Stimulated activated CD4-positive, alpha-beta T cell treated with anti-CD3 and anti-CD28 coated beads, TNF-alpha, amount 100 ng/mL, for 48 hours (primary cell): ENCODE measurements at regions not wholly inside any gene's neighbourhood (a gene's known extent, or its start where the extent isn't known, plus 50 kb on each side); places are given as distances from the start of the nearest gene placed in this dataset.

Source experiments
- DNase-seq, 3 donors: peaks; one replicate each; pipeline ENCODE4 v3.0.0-alpha.2; 2020; ENCODE audit warnings: low read depth in 3 of 3

DNA sequence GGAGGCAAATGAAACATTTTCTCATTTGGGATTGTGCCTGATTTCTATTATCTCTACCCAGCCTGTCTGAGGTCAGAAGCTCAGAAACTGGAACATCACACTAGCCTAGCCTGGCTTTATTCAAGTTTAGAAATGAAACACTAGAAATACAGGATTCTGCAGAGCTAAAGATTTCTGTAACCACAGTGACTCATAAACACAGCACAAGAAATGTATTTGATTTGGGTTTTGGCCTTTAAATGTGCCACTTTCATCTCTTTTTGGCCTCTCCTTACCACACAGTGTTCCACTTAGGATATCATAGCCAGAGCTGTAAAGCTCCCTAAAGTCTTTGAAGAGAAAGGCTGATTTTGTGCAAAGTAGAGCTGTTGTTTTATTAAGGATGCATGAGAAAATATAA lies 307.5 kb downstream of the EMP1 start:
- DNase-seq = no peak

DNA sequence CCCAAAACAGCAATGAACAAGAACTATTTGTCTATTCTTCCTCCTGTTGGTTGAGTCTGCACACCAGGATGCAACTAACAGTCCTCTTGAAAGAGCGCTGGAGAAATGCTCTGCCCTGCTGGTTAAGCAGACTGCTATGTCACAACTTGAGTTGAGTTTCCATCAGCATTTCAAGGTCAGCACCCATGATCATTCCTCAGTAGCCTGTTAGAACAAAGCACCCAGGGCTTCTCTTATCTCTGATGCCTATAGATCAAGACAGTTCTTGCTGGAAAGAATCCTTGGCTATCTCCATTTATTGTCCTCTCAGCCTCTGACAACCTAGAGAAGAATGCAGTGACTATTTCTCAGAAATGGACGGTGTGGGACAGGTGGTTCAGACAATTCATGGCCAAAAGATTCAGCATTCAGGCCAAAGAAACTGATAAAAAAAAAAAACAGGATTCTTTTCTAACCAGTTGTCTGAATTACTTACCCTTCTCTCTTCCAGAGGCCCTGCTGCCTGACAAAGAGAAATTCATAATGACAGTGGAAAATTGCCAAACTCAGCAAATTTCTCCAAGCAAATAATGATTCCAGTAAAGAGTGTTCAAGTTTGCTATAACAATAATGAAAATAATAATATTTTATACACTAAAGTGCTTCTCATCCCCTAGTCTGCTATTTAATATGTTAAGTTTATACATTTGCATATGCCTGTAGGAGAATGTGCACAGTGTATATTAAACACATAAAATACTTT lies 306.7 kb downstream of the EMP1 start:
- no peak for DNase-seq

DNA sequence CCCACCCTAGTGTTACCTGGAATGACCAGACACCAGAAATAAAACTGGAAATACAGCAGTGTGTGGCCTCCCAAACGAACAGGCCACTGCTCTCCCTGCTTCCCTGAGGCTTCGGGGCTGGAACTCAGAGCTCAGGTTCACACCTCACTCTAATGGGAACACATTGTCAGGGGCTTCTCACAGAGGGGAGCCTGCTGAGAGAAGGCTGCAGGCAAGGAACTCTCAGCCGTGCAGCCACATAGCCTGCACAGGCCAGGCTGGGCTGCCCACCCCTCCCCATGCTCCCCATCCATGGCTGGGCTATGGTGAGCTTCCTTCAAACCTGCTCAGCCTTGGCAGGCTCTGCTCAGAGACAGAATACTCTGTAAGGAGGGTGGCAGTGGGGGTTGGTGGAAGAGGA lies 302.5 kb downstream of the EMP1 start:
- no peak for DNase-seq

DNA sequence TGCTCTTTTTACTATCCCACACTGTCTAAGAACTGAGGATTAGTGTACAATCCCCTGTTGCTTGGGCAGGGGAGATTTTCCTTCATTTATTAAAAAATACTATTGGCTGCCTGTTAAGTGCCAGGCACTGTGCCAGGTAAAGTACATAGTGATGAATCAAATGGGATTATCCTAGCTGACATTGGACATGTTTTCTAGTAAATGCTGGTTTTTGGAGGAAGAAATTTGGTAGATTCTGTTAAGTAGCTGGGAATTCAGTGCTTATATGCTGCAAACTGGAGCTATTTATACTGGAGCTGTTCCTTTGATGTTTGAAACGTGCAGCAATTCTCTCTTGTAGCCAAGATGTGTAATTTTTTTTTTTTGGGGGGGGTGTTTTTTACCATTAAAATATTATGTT lies 299.6 kb downstream of the EMP1 start:
- DNase-seq = no peak

DNA sequence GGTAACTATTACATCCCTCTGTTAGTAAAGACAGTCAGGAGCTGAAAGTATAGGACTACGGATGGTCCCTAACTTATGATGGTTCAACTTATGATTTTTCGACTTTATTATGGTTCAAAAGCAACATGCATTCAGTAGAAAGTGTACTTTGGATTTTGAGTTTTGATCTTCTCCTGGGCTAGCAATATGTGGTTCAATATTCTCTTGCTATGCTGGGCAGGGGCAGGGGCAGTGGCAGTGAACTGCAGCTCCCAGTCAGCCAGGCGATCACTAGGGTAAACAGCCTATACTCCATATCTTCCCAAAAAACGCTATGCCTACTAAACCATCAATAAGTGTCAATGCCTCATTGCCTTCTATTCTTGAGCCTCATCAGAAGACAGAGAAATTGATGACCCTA lies 292.7 kb downstream of the EMP1 start:
- DNase-seq = no peak

DNA sequence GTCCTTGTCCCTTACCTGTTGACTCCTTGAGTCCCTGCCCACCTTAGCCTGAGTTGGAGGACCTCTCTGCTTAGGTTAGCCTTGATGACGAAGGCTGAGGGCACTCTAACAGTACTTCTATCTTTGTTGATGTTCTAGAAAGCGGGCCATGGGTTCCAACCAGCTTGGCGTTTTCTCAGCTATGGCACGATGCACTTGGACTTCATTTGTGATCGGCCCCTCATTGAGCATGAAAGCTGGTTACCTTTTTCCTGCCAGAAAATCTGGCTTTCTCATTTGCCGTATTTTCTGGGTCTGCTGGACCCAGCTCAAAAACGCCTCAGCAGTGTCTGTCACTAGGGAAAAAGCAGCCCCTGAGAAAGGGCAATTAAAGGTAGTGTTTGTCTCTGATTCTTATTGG lies 290.8 kb downstream of the EMP1 start:
- DNase-seq = no peak

DNA sequence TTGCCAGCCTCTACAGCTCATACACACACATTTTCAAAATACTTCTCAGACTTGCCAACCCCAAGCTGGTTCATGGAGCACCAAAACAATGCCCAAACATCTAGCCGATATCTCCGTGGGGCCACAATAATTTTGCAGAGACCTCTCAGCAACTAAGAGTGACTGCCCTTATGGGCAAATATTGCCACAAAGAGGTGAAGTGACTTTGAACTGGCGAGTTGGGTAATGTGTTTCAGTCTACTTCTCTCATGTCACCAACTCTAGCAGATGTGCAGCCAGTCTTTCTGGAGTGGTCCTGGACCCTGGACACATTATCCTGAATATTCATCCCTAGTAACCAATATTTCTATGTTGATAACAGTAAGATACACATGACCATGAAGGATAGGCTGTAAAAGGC lies 290.3 kb downstream of the EMP1 start:
- DNase-seq = no peak

DNA sequence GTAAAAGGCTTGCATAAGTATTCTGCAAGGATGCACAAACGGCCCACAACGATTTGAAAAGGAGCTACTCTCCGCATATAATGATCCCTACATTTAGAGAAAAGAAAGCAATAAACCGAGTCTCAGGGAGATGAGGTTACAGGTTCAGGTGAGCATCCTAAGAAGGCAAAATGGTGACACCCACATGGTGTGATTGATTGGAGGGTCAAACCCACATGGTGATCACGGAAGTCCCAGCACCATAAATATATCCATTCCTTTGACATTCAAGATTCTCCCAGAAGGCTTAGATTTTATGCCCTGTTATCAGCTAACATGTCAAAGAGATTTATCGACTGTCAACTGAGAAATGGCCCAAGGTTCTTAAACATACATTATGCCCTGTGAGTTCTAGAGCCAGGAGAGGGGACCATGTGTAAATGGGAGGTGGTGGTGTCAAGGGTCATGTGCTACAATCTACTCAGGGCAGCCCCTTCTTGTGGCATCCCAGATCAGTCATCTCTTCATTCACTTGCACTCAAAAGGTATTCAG lies 282.2 kb downstream of the EMP1 start:
- DNase-seq = no peak

DNA sequence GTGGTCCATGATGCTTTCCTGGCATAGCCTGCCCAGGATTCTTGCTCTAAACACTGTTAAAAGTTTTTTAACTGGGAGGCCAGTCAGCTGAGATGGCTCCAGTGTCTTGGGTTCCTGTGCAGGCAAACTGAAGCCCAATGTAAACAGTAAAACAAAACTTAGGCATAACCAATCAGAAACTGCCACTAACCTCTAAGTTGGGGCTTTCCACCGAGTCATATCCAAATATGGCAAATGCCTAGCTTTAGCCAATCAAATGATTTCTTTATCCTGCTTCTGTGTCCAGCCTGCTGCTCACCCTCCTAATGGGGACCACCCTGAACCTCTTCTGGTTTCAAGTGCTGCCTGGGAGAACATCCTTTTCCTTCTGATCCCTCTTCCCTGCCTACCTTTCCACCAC lies 277.9 kb downstream of the EMP1 start:
- DNase-seq = no peak

DNA sequence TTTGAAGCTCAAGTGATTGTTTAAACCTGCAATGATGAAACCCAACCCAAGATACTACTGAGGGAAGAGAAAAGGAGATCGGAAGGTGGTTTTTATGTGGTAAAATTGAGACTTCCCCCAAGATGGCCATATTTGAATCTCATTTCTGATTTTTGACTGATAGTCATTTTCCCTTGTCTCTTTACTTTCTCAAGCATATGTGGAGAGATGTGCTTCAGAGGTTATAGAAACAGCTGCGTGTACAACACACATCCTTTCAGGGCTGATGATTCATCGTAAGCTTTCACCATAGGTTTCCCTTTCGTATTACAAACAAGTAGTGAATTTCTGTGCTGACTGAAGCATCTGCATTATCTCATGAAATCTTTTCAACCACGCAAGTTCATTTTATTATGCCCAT lies 276.2 kb downstream of the EMP1 start:
- no peak for DNase-seq

DNA sequence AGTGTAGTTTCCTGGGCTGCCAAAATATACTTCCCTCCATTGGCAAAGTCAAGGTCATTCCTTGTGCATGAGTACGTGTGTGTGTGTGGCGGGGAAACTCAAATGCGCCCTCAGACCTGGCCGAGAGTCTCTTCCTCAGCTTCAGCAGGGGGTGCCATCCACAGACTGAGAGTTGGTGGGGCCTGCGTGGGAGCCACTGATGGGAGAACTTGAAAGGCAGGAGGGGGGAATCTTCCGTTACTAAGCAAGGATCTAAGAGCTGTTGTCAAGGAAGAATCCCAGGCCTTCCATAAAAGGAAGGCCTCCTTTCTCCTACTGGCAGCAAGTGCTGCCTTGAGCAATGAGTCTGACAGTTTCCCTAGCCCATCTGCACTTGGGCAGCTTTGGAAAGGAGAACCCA lies 274.9 kb downstream of the EMP1 start:
- DNase-seq = no peak

DNA sequence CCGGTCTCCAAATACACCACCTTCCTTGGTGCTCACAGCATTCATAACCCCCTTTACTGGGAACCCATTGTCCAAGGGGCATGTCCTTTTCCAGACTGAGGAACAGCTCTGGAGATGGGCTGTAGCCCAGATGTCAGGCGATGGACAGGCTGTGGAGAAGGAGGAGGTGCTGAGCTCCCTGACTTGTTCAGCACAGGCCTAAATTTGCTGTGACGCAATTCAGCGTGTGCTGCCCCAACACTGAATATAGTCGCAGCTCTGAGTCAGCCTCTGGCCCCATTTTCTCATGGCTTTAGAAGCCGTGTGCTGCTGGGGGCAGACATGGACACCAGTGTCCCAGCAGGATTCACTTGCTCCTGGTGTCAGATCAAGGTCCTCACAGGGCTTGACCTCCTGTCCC lies 269.1 kb downstream of the EMP1 start:
- DNase-seq = no peak

DNA sequence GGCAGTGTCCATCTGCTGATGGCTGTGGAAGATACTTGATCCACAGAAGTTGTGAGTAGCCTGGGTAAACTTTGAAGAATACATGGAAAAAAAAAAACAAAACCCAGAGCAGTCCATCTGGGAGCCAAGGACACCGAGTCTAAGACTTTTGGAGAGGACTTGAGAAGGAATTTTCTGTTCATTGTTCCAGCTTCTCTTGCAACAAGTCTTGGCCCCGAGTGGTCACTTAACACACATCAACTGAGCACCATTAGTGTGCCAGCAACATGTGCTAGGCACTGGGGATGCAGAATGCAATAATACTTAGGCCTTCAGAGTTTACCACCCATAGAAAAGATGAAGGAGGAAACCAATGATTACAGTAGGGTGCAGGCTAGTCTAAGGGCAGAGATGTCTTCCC lies 266.7 kb downstream of the EMP1 start:
- DNase-seq = no peak

DNA sequence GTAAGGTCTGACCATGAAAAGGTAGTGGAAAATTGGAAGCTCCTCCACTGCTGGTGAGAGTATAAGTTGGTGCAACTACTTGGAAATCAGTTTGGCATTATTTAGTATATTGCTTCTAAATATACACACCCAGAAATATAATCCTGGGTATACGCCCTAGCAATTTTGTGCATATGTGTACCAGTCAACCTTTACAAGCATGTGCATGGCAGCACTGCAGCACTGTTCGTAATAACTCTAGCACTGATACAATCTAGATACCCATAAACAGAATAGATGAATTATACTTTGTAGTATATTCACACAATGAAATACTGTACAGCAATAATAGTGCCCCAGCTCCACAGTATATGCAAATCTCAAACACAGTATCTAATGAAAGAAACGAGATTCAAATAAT lies 265.9 kb downstream of the EMP1 start:
- no peak for DNase-seq

DNA sequence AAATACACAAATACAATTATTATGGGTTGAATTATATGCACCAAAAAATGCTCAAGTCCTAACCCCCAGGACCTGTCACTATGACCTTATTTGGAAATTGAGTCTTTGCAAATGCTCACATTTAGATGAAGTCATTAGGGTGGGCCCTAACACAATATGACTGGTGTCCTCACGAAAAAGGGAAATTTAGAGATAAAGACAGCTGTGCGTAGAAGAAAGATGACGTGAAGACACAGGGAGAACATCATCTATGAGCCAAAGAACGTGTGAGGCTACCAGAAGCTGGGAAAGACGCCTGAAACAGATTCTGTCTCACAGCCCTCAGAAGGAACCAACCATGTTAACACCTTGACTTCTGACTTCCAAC lies 259.2 kb downstream of the EMP1 start:
- no peak for DNase-seq

DNA sequence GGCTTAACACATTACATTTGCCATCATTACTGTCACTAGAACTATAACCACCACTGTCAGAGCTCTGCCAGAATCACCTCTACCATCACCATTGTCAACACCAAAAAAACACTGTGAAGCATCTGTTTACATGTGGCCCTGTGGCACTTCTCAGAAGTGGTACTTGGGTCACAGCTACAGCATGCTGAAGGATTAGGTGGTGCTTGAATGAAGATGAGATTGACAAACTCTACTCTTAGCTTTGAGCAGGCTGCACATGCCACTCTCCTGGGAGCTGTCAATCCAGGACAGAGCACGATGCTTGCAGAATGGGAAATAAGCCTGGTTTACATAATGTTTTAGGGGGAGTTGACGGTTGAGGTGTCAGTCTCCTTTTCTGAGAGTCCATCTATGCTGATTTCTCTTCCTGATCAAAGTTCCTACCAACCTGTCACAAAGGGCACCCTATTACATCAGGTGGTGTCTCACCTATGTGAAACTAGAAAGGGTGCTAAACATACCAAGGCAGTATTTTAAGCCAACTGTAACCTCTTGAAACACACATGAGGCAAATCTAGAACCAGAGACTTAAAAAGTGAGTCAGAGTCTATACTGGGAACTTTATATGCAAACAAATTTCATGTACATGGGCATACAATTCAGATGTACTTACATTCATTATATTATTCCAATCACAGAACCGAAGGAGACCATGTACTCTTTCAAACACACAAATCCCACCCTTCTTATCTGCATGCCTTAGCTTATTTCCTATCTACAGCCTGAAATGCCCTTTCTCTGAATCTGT lies 258.7 kb downstream of the EMP1 start:
- DNase-seq = no peak

DNA sequence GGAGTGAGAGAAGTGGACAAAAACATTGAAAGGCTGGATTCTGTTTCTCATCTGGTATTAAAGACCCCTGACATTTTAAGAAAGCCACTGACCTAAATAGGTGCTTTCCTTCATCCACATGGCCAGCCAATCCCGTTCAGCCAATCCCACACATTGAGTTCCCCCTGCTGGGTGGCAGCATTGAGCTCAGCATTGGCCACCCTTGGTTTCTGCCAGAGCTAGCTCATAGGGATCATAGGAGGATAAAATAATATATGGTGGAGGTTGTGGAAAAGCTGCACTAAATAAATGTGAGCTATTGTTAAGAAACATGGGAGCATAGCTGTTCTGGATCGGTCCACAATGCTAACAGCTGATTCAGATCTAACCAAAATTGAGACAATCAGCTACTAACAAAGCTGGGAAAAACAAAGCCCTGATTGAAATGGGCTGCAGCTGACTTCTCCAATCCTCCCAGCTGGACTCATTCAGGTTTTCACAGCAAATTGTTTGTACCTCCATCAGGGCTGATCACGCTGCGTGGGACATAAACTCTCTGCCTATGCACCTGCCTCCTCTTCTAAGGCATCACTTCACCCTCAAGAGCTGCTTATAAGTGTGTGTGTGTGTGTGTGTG lies 256.5 kb downstream of the EMP1 start:
- no peak for DNase-seq

DNA sequence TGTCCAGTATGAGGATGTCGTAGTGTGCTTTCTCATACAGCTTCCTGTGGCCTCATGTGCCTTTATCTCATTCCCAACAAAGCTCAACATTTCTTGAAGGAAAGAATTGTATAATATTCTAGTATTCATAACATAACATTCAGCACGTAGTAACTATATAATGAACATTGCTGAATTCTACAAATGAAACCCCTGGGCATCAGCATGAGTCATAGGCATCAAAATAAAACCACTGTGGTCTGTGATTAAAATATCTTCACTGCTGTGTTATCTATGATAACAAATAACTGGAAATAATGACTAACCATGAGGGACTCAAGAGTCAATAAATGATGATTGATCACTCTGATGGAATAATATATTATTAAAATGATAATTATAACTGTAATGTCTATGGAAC lies 255.2 kb downstream of the EMP1 start:
- no peak for DNase-seq

DNA sequence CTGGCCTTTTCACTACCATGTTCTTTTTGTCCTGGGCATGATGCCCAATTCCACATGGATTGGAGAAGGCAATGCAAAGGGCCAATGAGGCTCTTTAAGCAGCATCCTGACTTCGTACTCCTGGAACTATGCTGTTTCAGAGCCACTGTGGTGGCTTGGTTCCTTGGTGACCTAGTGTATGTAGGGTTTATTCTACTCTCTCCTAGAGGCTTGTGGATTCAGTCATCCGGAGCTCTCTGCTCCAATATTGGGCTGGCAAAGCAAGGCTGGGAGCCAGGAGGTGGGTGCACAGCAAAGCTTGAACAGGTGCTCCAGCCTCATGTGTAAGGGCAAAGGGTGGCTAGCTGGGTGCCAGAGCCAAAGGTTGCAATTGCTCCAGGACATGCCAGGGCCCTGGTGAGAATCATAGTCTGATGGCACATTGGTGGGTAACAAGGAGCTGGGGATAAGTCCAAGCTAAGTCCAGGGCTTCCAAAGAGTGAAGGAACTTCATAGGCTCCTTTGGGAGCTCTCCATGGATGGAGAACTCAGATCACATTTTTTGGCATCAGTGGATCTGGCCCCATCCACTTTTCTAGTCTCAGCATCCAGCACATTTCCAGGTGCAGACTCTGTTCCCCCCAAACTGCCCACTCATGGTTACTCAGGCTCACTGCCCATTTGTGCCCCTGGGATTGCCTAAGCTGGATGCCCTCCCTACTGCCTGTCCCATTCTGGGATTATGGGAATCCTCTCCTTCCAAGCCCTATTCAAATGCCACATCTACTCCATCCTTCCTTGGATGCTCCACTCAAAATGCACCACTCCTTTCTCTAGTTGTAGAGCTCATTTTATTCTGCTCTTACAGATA lies 253.9 kb downstream of the EMP1 start:
- DNase-seq = no peak

DNA sequence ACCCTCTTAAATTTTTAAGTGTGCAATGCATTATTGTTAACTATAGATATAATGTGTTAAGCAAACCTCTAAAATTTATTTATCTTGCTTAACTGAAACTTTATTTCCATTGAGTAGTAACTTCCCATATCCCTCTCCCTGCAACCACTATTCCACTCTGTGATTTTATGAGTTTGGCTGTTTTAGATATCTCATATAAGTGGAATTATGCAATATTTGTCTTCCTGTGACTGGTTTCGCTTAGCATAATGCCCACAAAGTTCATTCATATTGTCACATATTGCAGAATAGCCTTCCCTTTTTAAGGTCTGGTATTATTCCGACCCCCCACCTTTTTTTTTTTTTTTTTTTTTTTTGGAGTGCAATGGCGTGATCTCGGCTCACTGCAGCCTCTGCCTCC lies 247.6 kb downstream of the EMP1 start:
- DNase-seq = no peak

DNA sequence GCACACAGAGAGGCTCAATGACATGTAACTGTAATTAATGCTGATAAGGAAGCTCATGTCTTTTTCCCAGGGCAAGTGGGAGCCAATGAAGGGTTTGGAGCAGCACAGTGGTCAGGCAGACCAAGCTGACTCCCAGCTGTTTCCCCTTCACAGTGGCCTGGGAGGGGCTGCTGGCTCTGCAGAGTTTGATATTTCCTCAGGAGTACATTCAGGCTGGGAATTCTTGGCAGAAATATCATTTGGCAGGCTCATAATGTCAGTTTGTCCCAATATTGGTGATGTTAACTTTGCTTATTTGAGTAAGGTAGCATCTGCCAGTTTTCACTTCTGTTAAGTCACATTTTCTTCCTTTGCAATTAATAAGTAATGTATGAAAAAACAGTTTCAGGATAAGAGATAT lies 247.0 kb downstream of the EMP1 start:
- DNase-seq = no peak

DNA sequence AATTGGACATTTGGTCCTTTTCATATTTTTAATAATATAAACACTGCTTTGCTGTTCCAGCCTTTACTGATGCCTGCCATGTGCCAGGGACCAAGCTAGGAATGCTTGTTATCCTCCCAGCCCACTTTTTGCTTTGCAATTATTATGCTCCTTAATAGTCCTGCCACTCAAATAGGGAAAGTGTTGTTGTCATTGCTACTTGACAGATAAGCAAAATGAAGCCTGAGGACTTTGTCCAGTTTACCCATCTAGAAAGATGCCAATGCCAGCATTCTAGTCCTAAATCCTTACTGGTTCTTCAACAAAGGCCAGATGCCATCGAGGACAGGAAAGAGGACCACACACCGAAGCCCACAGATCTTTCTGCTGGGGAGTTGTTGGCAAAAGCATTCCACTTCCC lies 246.5 kb downstream of the EMP1 start:
- no peak for DNase-seq
